ENCODE measurements at regions not wholly inside any gene's neighbourhood (a gene's known extent, or its start where the extent isn't known, plus 50 kb on each side); places are given as distances from the start of the nearest gene placed in this dataset.

GRCh38 chr2:191560411-191560980 lies 117.4 kb upstream of the NABP1 start:
- peak in 2 of 14 donors; percentile 3 to 34 for DNase-seq

- DNase-seq, result no peak
These were observed 112.8 kb upstream of the NABP1 start for GRCh38 chr2:191565120-191565519.

- no peak for DNase-seq
These were observed 112.2 kb upstream of the NABP1 start for GRCh38 chr2:191565647-191566198.

- DNase-seq, result peak in 7 of 14 donors; percentile 11 to 20 (median 16)
These were observed 111.6 kb upstream of the NABP1 start for GRCh38 chr2:191566344-191566743.

- DNase-seq, result no peak
These were observed 110.7 kb upstream of the NABP1 start for GRCh38 chr2:191567206-191567605.

GRCh38 chr2:191569025-191569424 lies 108.9 kb upstream of the NABP1 start:
- no peak for DNase-seq

- DNase-seq, result no peak
These were observed 106.7 kb upstream of the NABP1 start for GRCh38 chr2:191571163-191571769.

GRCh38 chr2:191572319-191572718 lies 105.6 kb upstream of the NABP1 start:
- DNase-seq, result no peak

- no peak for DNase-seq
These were observed 104.7 kb upstream of the NABP1 start for GRCh38 chr2:191573216-191573615.

- DNase-seq, result no peak
These were observed 103.7 kb upstream of the NABP1 start for GRCh38 chr2:191574232-191574631.

- DNase-seq, result no peak
These were observed 100.3 kb upstream of the NABP1 start for GRCh38 chr2:191577605-191578004.

GRCh38 chr2:191578031-191578430 lies 99.9 kb upstream of the NABP1 start:
- DNase-seq, result no peak

- no peak for DNase-seq
These were observed 97.4 kb upstream of the NABP1 start for GRCh38 chr2:191580581-191580980.

GRCh38 chr2:191581003-191581402 lies 96.9 kb upstream of the NABP1 start:
- DNase-seq, result no peak

GRCh38 chr2:191582355-191582754 lies 95.6 kb upstream of the NABP1 start:
- DNase-seq, result no peak

- no peak for DNase-seq
These were observed 86.9 kb upstream of the NABP1 start for GRCh38 chr2:191591025-191591424.

GRCh38 chr2:191593622-191594385 lies 84.1 kb upstream of the NABP1 start:
- no peak for DNase-seq

GRCh38 chr2:191597186-191597751 lies 80.7 kb upstream of the NABP1 start:
- no peak for DNase-seq

- DNase-seq, result no peak
These were observed 79.6 kb upstream of the NABP1 start for GRCh38 chr2:191598296-191598695.

GRCh38 chr2:191601060-191601459 lies 76.9 kb upstream of the NABP1 start:
- no peak for DNase-seq

- DNase-seq, result peak in 1 of 14 donors; percentile 45
These were observed 73.8 kb upstream of the NABP1 start for GRCh38 chr2:191604154-191604553.

- no peak for DNase-seq
These were observed 70.8 kb upstream of the NABP1 start for GRCh38 chr2:191607096-191607495.

- DNase-seq, result no peak
These were observed 67.2 kb upstream of the NABP1 start for GRCh38 chr2:191610756-191611155.

Data from C1 segment of cervical spinal cord (tissue), 14 donors.